Esophagus muscularis mucosa (tissue), 3 donors: ENCODE measurements at regions not wholly inside any gene's neighbourhood (a gene's known extent, or its start where the extent isn't known, plus 50 kb on each side); places are given as distances from the start of the nearest gene placed in this dataset.

Source experiments
- CTCF ChIP-seq, 3 experiments: fragments of 200-600 bp in 2 of 3; fragments of 450-650 bp in 1 of 3; sonication (generic) in 2 of 3; IDR thresholded peaks; one replicate each; pipeline ENCODE4 v1.5.1; 2017 to 2019; ENCODE audit warnings: antibody characterized with exemption in 3 of 3, mild to moderate bottlenecking in 2 of 3, moderate library complexity in 1 of 3
- POLR2A ChIP-seq: fragments of 450-650 bp; IDR thresholded peaks from one replicate; pipeline ENCODE4 v1.6.1; 2017; ENCODE audit warnings: antibody characterized with exemption, moderate library complexity, mild to moderate bottlenecking, low read depth
- POLR2AphosphoS5 ChIP-seq, 2 donors: sonication (generic); formaldehyde crosslinking; IDR thresholded peaks; one replicate each; pipeline ENCODE4 v1.6.1; 2017; ENCODE audit warnings: antibody characterized with exemption in 2 of 2

GRCh38 chr6:91018586-91018985 is 431.7 kb upstream of the MAP3K7 start:
- no peak for TF ChIP-seq CTCF (IDR thresholded peaks at IDR 0.05)
- no peak for TF ChIP-seq POLR2A
- no peak for TF ChIP-seq POLR2AphosphoS5 (IDR thresholded peaks at IDR 0.05)
